IPS-11a (cell line): ENCODE measurements at regions not wholly inside any gene's neighbourhood (a gene's known extent, or its start where the extent isn't known, plus 50 kb on each side); places are given as distances from the start of the nearest gene placed in this dataset.

Experiments
- H3K4me3 ChIP-seq: one replicate; pipeline ENCODE4 v1.5.1; 2013; ENCODE audit warnings: low read depth, low read length, control low read depth

GRCh38 chr2:143833015-143833660, 686.8 kb downstream of the ZEB2 start:
- no peak overlapping the region for H3K4me3 ChIP-seq

GRCh38 chr2:143830476-143830875, 689.4 kb downstream of the ZEB2 start:
- no peak overlapping the region for H3K4me3 ChIP-seq

GRCh38 chr2:143828763-143829537, 691.0 kb downstream of the ZEB2 start:
- no peak overlapping the region for H3K4me3 ChIP-seq

GRCh38 chr2:143824791-143825190, 695.1 kb downstream of the ZEB2 start:
- no peak overlapping the region for H3K4me3 ChIP-seq

GRCh38 chr2:143823876-143824275, 694.7 kb downstream of the ARHGAP15 start:
- no peak overlapping the region for H3K4me3 ChIP-seq

- no peak overlapping the region for H3K4me3 ChIP-seq
These were observed 694.1 kb downstream of the ARHGAP15 start for GRCh38 chr2:143823296-143823695.

- no peak overlapping the region for H3K4me3 ChIP-seq
These were observed 693.5 kb downstream of the ARHGAP15 start for GRCh38 chr2:143822736-143823135.

- no peak overlapping the region for H3K4me3 ChIP-seq
These were observed 690.5 kb downstream of the ARHGAP15 start for GRCh38 chr2:143819764-143820163.

GRCh38 chr2:143819190-143819735, 690.0 kb downstream of the ARHGAP15 start:
- no peak overlapping the region for H3K4me3 ChIP-seq
